Type B pancreatic cell (in vitro differentiated cells): ENCODE measurements at regions not wholly inside any gene's neighbourhood (a gene's known extent, or its start where the extent isn't known, plus 50 kb on each side); places are given as distances from the start of the nearest gene placed in this dataset.

Experiments used
- DNase-seq: peaks from one replicate; pipeline ENCODE4 v3.0.0; 2021; ENCODE audit warnings: mixed read lengths; ENCODE audit not compliant: unreplicated experiment; ENCODE audit errors: extremely low spot score
- H3K27ac Mint-ChIP-seq: 2 replicates; pipeline ENCODE4 v1.8.0; 2021; ENCODE audit warnings: mild to moderate bottlenecking, mixed read lengths
- H3K27me3 Mint-ChIP-seq: 2 replicates; pipeline ENCODE4 v1.8.0; 2021; ENCODE audit warnings: mixed read lengths
- H3K36me3 Mint-ChIP-seq: 2 replicates; pipeline ENCODE4 v1.8.0; 2021; ENCODE audit warnings: mixed read lengths
- H3K4me1 Mint-ChIP-seq: one replicate; pipeline ENCODE4 v1.8.0; 2021; ENCODE audit warnings: mixed read lengths; ENCODE audit not compliant: unreplicated experiment
- H3K4me3 Mint-ChIP-seq: 2 replicates; pipeline ENCODE4 v1.8.0; 2021; ENCODE audit warnings: mild to moderate bottlenecking, mixed read lengths
- H3K9me3 Mint-ChIP-seq: 2 replicates; pipeline ENCODE4 v1.8.0; 2021; ENCODE audit warnings: mixed read lengths
- CTCF ChIP-seq: fragments of 200-600 bp; sonication (generic); conservative IDR thresholded peaks from 2 replicates; pipeline ENCODE4 v1.5.0; 2021; ENCODE audit warnings: antibody characterized with exemption, mild to moderate bottlenecking

DNA sequence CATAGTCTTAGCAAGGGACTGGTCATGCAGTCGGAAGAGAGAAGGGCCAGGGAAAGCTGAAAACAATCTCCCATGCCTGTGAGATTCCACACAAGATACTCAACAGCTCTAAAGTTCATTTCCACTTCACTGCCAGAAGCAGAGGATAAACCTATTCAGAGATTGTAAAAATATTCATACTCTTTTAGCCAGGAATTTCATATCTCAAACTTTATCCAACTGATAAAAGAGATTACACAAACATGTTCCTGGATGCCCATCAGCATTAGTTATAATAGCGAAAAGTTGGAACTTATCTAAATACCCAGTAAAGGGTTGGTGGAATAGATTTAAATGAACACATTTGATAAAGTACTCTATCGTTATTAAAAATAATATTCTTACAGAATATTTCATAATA, 75.2 kb upstream of the ARHGEF3 start:
- no peak for TF ChIP-seq CTCF
- peaks cover 41% of the 10 kb centered on the region for H3K4me1 Mint-ChIP-seq
- no peaks in the 10 kb centered on the region for H3K9me3 Mint-ChIP-seq
- H3K27me3 Mint-ChIP-seq = no peaks in the 10 kb centered on the region
- no peak overlapping the region for H3K4me3 Mint-ChIP-seq
- DNase-seq = no peak
- H3K36me3 Mint-ChIP-seq = no peaks in the 10 kb centered on the region
- H3K27ac Mint-ChIP-seq = no peak overlapping the region

- H3K27me3 Mint-ChIP-seq = no peaks in the 10 kb centered on the region
- peaks cover 39% of the 10 kb centered on the region for H3K4me1 Mint-ChIP-seq
- H3K27ac Mint-ChIP-seq = no peak overlapping the region
- DNase-seq = no peak
- TF ChIP-seq CTCF = no peak
- no peaks in the 10 kb centered on the region for H3K9me3 Mint-ChIP-seq
- no peak overlapping the region for H3K4me3 Mint-ChIP-seq
- no peaks in the 10 kb centered on the region for H3K36me3 Mint-ChIP-seq
Measured at GRCh38 chr3:56874269-56874668, 72.5 kb upstream of the ARHGEF3 start.

DNA sequence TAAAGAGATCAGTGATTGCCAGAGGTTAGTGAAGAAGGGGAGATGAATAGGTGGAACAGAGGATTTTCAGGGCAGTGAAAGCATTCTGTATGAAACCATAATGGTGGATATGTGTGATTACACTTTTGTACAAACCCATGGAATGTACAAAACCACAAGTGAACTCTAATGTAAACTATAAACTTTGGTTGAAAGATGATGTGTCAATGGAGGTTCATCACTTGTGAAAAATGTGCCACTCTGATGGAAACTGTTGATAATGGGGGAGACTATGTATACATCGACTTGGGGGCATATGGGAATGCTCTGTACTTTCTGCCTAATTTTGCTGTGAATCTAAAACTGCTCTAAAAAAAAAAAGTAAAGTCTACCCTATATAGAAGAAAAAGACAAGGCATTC, 68.7 kb upstream of the ARHGEF3 start:
- H3K4me3 Mint-ChIP-seq = no peak overlapping the region
- no peaks in the 10 kb centered on the region for H3K27me3 Mint-ChIP-seq
- no peaks in the 10 kb centered on the region for H3K9me3 Mint-ChIP-seq
- DNase-seq = no peak
- peaks cover 23% of the 10 kb centered on the region for H3K4me1 Mint-ChIP-seq
- no peak for TF ChIP-seq CTCF
- no peak overlapping the region for H3K27ac Mint-ChIP-seq
- H3K36me3 Mint-ChIP-seq = no peaks in the 10 kb centered on the region

DNA sequence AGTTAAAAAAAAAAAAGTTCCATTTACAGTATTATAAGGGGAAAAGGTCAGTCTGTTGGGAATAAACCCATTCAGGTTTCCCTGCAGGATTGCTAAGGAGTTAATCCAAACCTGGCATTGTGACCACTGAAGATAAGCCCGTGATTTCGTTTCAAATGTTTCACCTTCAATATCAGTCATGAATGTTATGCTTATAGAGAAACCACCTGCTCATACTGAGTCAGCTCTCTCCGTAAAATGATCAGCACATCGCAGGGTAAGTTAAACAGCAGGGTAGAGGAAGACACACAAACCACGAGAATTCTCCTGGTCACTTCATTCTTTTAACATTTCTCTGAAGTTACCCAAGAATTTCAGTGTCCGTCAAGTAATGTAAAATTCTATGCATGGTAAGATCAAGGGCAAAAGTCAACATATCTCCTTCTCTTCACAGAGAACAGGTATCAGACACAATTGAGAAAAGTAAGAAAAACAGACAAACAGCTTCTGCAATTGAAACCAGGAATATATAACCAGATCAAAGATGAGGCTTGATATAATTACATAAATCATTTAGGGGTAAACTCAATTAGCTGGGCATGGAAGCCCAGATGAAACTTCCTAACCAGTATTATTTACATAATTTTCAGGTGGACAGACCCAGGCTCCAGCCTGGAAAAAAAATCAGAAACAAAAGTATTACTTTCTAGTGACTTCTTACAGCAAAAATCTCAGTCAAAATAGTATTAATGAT, 67.6 kb upstream of the ARHGEF3 start:
- Mint-ChIP-seq H3K27me3 (no peaks in the 10 kb centered on the region), H3K9me3 (peaks cover 2% of the 10 kb centered on the region), H3K4me1 (peaks cover 25% of the 10 kb centered on the region), H3K27ac (no peak overlapping the region), H3K36me3 (no peaks in the 10 kb centered on the region), H3K4me3 (no peak overlapping the region)
- no peak for TF ChIP-seq CTCF
- no peak for DNase-seq

- peaks cover 6% of the 10 kb centered on the region for H3K9me3 Mint-ChIP-seq
Measured at GRCh38 chr3:56868706-56869105, 67.0 kb upstream of the ARHGEF3 start.

More at GRCh38 chr3:56868706-56869105, 67.0 kb upstream of the ARHGEF3 start:
- Mint-ChIP-seq H3K4me3 (no peak overlapping the region), H3K27ac (no peak overlapping the region), H3K27me3 (no peaks in the 10 kb centered on the region), H3K36me3 (no peaks in the 10 kb centered on the region), H3K4me1 (peaks cover 21% of the 10 kb centered on the region)
- DNase-seq = no peak
- TF ChIP-seq CTCF = no peak
